GM19467 (cell line): ENCODE measurements at regions not wholly inside any gene's neighbourhood (a gene's known extent, or its start where the extent isn't known, plus 50 kb on each side); places are given as distances from the start of the nearest gene placed in this dataset.

ENCODE experiments used
- ATAC-seq: cut with Tn5 transposase; IDR thresholded peaks from one replicate; pipeline ENCODE4 v1.9.1; 2021; ENCODE audit warnings: mild to moderate bottlenecking, moderate library complexity; ENCODE audit not compliant: unreplicated experiment

- no peak for ATAC-seq
Measured at GRCh38 chr13:68199271-68199670, 969.1 kb upstream of the PCDH9 start.

- no peak for ATAC-seq
Measured at GRCh38 chr13:68190818-68191217, 960.7 kb upstream of the PCDH9 start.

- ATAC-seq, result no peak
Measured at GRCh38 chr13:68185444-68186141, 955.5 kb upstream of the PCDH9 start.

- no peak for ATAC-seq
Measured at GRCh38 chr13:68176475-68176874, 946.3 kb upstream of the PCDH9 start.

GRCh38 chr13:68174893-68175292, 944.8 kb upstream of the PCDH9 start:
- ATAC-seq, result no peak

GRCh38 chr13:68173111-68173510, 943.0 kb upstream of the PCDH9 start:
- ATAC-seq, result no peak

GRCh38 chr13:68170961-68171360, 940.8 kb upstream of the PCDH9 start:
- ATAC-seq, result no peak

GRCh38 chr13:68168448-68168847, 938.3 kb upstream of the PCDH9 start:
- ATAC-seq, result no peak

GRCh38 chr13:68160466-68160865, 930.3 kb upstream of the PCDH9 start:
- no peak for ATAC-seq

- no peak for ATAC-seq
Measured at GRCh38 chr13:68152414-68152813, 922.3 kb upstream of the PCDH9 start.

GRCh38 chr13:68145852-68146251, 915.7 kb upstream of the PCDH9 start:
- ATAC-seq, result no peak

GRCh38 chr13:68128297-68128915, 898.3 kb upstream of the PCDH9 start:
- no peak for ATAC-seq

- ATAC-seq, result no peak
Measured at GRCh38 chr13:68125087-68125480, 894.9 kb upstream of the PCDH9 start.

- ATAC-seq, result no peak
Measured at GRCh38 chr13:68124437-68125086, 894.4 kb upstream of the PCDH9 start.

GRCh38 chr13:68110178-68110768, 880.1 kb upstream of the PCDH9 start:
- ATAC-seq, result no peak

GRCh38 chr13:68107667-68108066, 877.5 kb upstream of the PCDH9 start:
- ATAC-seq, result no peak

- no peak for ATAC-seq
Measured at GRCh38 chr13:68099631-68100030, 869.5 kb upstream of the PCDH9 start.

GRCh38 chr13:68081061-68081460, 850.9 kb upstream of the PCDH9 start:
- no peak for ATAC-seq

- ATAC-seq, result no peak
Measured at GRCh38 chr13:68078874-68079273, 848.7 kb upstream of the PCDH9 start.

GRCh38 chr13:68078469-68078868, 848.3 kb upstream of the PCDH9 start:
- ATAC-seq, result no peak

GRCh38 chr13:68076046-68076445, 845.9 kb upstream of the PCDH9 start:
- no peak for ATAC-seq
